B cell (primary cell): ENCODE measurements at regions not wholly inside any gene's neighbourhood (a gene's known extent, or its start where the extent isn't known, plus 50 kb on each side); places are given as distances from the start of the nearest gene placed in this dataset.

ENCODE experiments used
- EZH2 ChIP-seq: IDR thresholded peaks from 2 replicates; pipeline ENCODE4 v1.6.1; 2012; ENCODE audit warnings: borderline replicate concordance, low read depth, mild to moderate bottlenecking, moderate library complexity, low read length; ENCODE audit not compliant: insufficient read depth, poor library complexity, severe bottlenecking
- TF ChIP-seq, protein P1 (sequence below): fragments of 200-600 bp; IDR thresholded peaks from one replicate; pipeline ENCODE4 v1.8.0; 2022; ENCODE audit warnings: antibody characterized with exemption, mild to moderate bottlenecking

DNA sequence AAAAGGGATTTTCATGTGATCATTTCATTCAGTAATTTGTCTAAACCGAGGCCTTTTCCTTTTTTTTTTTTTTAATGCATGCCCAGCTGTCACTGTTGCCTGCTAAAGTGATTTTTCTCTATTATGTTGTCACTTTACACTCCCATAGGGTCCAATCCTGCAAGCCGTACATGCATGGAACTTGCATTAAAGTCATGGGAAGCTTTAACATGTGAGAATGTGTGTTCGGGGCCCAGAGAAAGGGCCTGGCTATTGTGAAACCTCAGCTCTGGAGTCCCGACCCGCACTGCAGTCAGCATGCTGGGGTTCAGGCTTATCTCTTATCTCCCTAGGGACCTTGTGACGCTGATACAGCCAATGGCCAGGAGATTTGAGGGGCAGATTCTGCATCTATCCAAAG, 474.6 kb downstream of the SLC4A3 start:
- TF ChIP-seq, protein P1, sequence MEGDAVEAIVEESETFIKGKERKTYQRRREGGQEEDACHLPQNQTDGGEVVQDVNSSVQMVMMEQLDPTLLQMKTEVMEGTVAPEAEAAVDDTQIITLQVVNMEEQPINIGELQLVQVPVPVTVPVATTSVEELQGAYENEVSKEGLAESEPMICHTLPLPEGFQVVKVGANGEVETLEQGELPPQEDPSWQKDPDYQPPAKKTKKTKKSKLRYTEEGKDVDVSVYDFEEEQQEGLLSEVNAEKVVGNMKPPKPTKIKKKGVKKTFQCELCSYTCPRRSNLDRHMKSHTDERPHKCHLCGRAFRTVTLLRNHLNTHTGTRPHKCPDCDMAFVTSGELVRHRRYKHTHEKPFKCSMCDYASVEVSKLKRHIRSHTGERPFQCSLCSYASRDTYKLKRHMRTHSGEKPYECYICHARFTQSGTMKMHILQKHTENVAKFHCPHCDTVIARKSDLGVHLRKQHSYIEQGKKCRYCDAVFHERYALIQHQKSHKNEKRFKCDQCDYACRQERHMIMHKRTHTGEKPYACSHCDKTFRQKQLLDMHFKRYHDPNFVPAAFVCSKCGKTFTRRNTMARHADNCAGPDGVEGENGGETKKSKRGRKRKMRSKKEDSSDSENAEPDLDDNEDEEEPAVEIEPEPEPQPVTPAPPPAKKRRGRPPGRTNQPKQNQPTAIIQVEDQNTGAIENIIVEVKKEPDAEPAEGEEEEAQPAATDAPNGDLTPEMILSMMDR = no peak
- no peak for TF ChIP-seq EZH2
